NCI-H1105 (cell line): ENCODE measurements at regions not wholly inside any gene's neighbourhood (a gene's known extent, or its start where the extent isn't known, plus 50 kb on each side); places are given as distances from the start of the nearest gene placed in this dataset.

Experiments
- DNase-seq: peaks from one replicate; lab custom pipeline; 2025; lab: John Stamatoyannopoulos, UW

DNA sequence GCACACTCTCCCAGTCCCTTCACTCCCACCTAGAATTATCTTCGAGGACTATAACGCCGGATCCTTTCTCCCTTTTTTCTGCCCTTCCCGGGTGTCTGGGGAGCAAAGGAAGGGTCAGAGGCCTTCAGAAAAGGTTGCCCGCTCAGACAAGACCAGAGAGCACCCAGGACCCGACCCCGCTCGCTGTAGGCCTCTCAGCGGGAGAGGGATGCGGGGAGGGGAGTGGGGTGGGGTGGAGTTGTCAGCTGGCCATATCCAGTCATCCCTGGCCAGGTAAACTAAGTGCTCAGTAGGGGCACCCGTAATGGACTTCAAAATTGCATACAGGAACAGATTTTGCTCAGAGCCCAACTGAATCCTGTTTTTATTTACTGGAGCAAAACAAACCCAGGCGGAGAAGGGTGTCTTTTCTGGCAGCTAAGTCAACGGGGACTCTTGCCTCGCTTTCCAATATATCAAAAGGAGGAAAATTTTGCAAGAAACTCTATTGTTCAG is 65.0 kb downstream of the NOL4 start:
- DNase-seq, result peak; percentile 64

DNA sequence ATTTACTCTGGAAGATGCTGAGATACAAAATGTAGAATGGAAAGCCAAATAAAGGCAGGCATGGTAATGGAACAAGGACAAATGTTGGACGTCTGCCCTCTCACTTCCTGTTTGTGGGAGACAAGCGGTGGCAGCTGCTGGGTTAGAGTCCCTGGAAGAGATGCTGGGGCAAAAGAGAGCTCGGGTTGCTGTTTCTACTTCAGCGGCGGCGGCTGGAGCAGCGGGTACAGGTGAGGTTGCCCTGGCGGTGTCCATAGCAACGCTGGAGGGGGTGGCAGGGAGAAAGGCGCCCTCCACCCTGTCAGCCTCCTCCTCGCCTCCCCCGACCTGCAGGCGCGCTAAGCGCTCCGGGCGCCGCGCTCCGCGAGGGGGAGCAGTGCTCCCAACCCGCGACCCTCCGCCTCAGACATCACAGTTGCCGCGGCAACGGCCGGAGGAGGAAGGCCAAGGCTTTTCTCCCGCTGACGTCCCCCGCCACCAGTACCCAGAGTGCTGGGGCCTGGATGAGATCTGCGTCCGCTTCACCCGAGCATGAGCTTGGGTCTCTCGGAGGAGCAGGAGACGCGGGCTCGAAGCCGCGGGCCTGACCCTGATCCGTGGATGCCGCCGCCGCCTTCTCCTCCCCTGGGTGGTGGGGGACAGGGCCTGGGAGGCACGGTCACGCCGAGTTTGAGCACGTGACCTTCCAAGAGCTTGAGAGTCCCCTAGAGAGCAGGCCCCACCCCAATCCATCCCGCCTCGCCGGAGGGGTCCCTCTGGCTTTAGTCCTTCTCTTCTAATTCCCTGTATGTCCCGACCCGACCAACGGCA is 65.6 kb downstream of the NOL4 start:
- DNase-seq, result peak; percentile 99

DNA sequence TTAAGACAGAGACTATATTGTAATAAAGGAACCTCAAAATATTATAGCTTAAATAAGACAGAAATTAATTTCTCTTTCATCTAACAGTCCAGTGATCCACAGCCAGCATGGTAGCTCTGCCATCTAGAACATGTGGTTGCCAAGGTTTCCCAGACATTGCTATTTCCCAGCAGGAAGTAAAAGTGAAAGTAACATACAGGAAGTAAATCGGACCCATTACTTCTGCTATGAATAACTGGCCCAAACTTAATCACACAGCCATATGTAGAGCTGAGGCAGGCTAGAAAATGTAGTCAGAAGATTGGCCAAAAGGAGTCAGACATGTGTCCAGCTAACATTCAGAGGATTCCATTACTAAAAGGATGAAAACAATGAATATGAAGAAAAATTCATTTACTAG is 71.0 kb downstream of the NOL4 start:
- no peak for DNase-seq

DNA sequence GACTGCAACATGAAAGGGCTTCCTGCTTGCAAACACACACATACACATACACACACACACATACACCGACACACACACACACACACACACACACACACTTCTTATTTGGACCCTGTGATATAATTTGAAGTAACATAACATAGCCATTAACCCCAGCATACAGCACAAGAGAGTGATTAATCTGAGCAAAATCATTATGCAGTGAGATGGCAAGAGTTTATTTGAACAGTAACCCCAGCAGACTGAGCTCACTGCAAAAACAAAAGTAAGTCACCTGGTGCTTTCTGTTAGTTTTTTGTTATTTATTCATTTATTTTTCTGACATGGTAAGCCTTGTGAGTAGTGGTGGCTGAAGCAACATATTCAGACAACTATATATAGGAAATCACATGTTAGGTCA is 93.7 kb downstream of the NOL4 start:
- no peak for DNase-seq

DNA sequence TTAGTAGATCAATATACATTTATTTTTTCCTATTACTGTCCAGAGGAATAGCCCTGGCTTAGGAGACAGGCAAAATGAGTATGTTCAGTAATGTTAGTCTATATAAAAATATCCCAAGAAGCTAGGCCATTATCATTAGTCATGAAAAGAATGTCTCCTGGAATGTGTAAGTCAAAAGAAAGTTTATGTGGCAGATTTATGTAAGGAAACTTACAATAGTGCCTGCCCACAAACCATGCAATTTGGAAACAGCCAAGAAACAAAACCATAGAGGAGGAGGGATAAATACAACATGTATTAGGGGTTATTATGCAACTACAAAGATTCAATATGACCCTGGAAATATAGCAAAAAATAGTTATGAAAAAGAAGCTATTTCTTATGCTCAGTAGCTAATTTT is 96.3 kb downstream of the NOL4 start:
- no peak for DNase-seq

DNA sequence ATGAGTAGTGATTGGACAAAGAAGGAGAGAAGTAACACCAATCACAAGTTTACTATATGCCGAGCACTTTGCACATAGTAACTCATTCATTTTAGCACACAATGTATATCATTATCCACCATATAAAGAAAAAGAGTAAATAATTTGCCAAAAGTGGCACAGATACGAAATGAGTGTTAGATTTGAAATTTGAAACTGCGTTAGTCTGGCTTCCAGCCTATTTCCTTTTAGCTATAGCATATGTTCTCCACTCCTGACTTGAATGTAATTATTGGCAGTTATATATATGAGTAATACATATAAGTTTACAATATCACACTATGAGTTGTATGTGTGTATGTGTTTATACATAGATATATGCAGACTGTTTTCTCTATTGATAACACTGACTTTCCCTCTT is 98.6 kb downstream of the NOL4 start:
- no peak for DNase-seq

DNA sequence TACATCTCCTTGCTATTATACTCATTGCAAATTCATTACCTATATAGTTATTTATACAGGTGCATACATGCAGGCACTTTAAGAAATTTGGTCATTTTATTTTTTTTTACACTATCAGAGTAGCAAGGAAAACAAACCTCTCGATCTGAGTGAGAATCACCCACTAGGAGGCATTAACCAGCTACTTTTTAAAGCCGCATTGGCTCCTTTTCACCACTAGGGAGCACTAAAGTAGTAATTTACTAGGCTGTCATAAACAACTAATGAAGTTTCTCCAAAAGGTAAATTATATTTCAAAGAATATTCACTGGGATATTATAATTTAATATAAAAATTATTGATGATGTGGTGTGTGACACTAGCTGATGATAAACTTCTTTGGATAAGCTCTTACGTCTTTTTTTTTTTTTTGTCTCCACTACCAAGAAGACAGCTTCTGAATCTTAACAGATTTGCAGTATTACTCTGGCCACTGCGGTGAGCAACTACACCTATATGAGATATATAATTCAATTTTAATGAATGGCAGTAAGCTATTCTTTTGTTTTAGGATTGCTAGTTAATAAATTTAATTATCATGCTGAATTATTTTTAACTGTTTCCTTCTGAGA is 101.9 kb downstream of the NOL4 start:
- DNase-seq, result peak; percentile 48

DNA sequence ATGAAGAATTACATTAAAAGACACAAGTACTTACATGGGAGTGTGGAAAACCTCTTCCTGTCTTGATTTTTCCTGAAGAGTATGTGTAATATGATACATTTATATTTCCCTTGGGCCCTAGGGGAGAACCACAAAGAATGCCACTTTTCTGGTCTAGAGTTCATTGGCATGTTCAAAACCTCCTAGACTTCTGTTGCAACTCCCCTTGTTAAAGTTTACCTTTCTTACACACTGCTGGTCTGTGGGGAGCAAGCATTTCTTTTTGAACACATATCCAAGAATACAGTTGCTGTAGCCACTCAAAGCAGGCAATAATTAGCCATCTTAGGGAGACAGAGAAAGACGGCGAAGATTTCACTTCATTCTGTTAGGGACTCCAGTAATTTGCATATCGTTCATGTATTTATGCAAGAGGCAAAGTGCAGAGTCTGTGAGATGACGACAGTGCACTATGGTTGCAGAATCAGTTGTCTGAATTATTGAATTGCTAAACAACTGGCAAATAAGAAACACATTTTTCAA is 103.5 kb downstream of the NOL4 start:
- no peak for DNase-seq

DNA sequence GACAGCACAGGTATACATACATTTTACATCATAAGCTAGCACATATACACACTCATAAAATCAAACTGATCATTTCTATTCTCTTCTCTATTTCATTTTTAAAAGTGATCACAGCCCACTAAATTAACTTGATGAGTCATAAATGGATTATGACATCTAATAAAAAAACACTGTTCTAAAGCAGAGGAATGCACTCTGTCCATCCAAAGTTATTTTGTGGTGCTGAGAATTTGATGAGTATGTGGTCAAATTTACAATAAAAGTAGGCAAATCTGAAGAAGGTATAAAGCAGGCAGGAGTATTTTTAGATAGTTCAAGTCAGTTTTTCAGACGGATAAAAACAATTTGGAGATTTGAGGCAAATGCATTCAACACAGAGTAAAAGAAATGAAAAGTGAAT is 104.4 kb downstream of the NOL4 start:
- no peak for DNase-seq

DNA sequence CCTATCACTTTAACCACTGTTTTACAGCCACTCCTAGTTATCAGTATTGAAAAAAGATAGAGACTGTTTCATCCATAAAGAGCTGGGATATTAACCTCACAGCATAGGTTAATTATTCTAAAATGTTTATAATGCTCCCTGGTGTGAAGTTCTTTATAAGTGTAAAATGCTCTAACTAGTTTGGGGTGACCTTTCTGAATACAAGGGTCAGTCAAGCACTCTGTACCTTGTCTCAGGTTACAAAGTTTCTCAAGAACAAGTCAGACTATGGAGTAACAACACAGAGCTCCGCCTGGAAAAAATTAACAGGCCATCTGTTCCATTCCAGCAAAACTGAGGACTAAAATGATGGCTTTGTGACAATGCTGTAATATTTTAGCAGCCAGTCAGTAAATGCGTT is 107.4 kb downstream of the NOL4 start:
- DNase-seq, result no peak

DNA sequence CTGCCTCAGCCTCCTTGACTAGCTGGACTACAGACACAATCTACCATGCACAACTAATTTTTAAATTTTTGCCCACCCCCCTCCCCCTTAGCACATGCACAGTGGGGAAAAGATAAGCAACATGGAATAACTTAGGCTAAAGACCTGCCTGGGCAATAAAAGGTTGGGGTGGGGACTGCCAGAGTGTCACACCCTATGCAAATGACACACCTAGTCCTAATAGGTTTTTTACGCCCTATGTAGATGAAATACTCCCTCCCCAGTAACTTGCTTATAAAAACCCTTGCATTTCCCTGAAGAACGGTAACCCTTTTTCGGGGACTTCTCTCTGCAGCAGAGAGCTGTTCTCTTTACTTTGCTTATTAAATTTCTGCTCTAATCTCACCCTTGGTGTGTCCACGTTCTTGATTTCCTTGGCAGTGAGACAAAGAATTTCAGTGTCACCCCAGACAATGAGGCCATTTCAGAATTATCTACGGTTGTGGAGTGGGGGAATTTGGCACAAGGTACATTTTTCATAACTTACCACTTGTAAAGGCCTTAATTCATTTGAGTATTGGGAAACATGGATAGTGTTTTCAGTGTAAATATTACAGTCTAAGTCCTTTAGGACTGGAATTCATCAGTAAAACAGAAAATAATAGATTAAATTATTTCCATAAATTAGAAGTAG is 109.2 kb downstream of the NOL4 start:
- DNase-seq, result no peak

DNA sequence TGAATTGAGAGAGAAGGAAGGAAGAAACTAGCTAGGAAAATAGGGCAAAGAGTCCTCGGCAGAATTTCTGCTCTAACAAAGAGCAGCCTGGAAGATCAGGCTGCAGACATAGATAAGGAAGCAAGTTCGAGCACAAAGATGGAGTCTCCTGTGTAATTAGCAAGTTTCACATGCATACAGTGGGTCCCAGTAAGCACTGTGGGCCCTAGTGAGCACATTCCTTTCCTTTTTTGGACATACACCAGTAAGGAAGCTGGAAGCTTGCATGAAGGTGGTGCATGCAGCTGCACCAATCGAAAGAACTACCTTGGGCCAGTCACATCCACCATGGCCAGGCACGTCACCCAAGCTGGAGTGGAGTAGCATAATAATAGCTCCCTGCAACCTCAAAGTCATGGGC is 109.7 kb downstream of the NOL4 start:
- no peak for DNase-seq

DNA sequence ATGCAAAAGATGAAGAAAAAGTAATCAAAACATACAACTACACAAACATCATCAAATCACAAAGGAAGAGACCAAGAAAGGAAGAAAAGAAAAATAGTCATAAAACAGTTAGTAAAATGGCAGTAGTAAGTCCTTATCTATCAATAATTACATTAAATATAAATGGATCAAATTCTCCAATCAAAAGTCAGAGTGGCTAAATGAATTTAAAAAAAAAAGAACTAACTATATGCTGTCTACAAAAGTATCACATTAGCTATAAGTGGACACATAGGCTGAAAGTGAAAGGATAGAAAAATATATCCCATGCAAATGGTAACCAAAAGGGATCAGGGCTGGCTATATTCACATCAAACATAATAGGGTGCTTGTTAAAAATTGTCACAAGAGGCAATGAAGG is 116.5 kb downstream of the NOL4 start:
- no peak for DNase-seq

DNA sequence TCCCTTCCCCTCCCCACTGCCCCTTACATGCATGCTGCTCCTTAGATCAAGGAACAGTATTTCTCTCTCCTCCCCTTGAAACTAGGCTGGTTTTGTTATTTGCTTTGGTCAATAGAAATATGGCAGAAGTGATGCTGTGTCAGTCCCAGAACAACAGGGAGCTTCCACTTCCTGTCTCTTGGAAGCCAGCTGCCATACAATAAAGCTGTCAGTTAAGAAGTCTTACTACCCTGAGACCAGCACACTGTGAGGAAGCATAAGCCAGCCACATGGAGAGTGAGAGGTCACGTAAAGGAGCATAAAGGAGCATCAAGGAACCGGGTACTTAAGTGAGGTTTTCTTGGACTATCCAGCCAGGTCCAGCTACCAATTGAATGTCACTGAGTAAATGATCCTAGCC is 126.6 kb downstream of the NOL4 start:
- no peak for DNase-seq

DNA sequence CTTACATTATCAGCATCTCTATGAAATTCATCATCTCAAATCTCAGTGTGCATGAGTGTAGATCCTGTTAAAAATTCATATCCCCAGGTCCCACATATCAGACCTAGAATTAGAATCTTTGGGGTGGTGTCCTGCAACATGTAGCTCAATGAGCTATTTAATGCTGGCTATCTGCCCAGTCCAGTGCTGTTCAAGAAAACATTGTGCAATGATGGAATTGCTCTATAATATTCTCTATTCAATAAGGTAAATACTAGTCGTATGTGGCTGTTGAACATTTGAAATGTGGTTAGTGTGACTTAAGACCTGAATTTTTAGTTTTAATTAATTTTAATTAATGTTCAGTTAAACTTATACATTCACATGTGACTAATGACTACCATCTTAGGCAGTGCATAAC is 127.4 kb downstream of the NOL4 start:
- peak; percentile 28 for DNase-seq

DNA sequence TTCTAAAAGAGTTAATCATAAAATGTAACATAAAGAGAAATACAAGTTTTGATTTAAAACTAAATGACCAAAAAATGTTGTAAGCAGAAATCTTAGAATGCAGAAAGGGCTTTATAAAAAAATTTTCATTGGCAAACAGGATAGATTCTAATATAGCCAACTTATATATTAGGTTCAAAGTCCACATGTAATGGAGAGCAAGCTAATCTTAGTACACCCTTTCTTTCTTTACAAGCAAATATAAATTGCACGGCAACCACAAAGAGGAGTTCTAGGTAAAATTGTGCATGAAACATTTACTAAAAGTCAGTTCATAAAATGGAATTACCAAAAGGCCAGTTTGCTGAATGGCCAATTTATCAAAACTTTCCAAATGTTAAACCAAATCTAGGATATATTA is 130.6 kb downstream of the NOL4 start:
- no peak for DNase-seq

DNA sequence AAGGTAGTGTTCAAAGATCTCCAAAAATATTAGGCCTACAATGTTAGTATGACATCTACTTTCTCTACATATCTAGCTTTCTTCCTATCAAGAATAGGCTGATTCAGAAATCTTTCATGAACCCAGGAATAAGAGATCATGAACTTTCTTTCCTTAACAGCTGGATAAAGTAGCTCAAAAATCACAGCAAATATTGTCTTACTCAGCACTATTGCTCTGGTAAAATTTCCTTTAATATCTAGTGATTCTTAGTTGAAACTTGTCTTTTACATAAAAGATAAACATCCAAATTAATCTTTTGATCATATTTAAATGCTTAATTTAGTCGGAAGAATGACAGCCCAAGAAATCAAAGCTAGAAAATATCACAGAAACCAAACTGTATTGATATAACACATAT is 131.9 kb downstream of the NOL4 start:
- DNase-seq, result no peak

DNA sequence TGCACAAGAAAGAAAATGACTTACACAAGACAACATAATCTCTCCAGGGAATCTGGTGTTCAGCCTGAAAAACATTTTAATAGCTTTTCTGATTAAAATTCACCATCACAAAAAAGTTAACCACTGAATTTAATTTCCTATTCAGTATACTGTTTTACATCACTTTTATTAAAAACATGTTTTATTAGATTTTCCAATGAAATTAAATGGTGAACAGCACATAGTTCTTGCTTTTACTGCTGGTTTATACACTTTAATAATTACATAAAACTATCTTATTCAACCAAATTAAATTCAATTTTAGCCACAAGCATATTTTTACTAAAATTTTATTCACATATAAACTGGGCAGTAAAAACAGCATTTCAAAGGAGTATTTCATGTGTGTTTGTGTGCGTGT is 138.3 kb downstream of the NOL4 start:
- DNase-seq, result no peak

DNA sequence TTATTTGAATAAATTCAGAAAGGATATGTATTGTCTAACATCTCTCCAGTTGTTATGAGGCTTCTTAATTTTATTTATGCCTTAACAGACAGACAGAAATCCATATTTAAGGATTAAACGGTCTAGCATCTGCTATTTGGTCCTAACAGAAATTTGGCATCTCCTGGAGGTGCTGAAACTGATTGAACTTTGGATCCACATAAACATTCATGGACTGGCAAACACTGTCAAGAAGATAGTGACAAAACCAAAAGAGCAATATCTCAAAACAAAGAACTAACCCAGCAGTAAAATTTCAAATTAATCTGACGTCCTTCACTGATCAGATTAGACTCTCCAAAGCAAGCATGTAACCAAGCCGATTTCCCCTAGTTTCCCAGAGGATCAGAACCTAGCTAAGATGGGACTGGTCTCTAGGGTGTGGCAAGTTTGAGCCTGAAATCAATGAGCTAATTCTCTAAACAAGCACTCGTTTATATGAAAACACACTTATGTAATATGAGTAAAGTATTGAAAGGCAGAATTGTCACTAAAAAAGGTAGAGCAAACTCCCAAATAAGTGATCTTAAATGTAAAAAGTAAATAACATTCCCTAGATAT is 139.5 kb downstream of the NOL4 start:
- DNase-seq, result no peak

DNA sequence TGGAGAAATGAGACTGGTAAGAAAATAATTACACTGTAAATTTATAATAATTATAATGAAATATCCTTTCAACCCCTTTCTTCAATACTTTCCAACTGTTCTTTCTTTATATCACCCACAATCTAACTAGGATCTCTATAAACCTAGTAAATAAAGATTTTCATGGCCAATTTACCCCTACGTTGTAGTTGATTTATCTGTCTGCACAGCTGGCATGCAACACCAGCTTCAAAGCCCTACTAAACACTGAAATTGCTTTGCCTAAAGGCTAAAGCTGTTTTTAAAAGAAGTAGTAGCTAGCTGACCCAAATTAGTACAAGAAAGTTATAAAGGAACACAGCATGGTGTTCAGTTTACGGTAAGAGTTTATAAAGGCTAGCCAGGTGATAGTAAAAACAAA is 140.1 kb downstream of the NOL4 start:
- no peak for DNase-seq

DNA sequence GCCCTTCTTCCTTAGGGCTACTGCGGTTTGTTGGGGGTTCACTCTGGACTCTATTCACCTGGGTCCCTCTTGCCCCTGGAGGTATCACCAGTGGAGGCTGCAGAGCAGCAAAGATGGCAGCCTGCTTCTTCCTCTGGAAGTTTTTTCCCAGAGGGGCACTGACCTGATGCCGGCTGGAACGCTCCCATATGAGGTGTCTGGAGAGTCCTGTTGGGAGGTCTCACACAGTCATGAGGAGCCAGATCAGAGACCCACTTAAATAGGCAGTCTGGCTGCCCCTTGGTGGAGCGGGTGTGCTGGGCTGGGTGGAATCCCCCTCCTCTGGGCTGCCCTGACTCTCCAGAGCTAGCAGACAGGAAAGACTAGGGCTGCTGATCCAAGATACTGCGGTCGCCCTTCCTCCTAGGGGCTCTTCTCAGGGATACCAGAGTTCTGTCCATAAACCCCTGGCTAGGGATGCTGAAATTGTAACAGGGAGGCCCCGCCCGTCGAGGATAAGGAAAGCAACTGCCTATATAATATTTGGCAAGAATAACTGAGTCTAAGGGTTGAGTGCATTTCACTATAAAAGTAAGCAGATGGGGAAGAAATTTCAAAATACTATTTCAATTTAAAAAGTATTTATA is 140.7 kb downstream of the NOL4 start:
- no peak for DNase-seq

DNA sequence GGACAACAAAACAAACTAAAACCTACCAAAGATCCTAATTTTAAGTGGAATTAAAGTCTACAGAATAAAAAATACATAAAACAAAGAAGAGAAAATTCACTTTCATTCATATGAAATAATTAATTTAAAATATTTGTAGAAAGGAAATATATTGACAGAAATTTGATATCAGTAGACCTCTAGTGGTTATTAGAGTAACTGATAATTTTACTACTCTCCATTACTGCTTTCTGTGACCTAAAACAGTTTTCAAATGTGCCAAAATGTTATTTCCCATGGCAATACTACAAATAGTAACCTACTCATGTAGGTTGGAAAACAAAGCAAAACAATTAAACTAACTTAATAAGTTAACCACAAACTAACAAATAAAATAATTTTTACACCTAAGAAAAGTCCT is 147.1 kb downstream of the NOL4 start:
- DNase-seq, result no peak
